Endodermal cell (in vitro differentiated cells): ENCODE measurements at regions not wholly inside any gene's neighbourhood (a gene's known extent, or its start where the extent isn't known, plus 50 kb on each side); places are given as distances from the start of the nearest gene placed in this dataset.

Source experiments
- DNase-seq: peaks from one replicate; pipeline ENCODE4 v3.0.0-alpha.2; 2017
- H3K27ac ChIP-seq: 2 replicates; pipeline ENCODE4 v1.5.1; 2013; ENCODE audit warnings: mild to moderate bottlenecking, low read depth, low read length, moderate library complexity
- H3K27me3 ChIP-seq: 2 replicates; pipeline ENCODE4 v1.6.1; 2013; ENCODE audit warnings: mild to moderate bottlenecking, low read length, moderate library complexity; ENCODE audit not compliant: insufficient read depth, control insufficient read depth, poor library complexity, severe bottlenecking
- H3K36me3 ChIP-seq: 2 replicates; pipeline ENCODE4 v1.7.0; 2013; ENCODE audit warnings: mild to moderate bottlenecking, low read length, moderate library complexity; ENCODE audit not compliant: control insufficient read depth, insufficient read depth
- H3K4me1 ChIP-seq: one replicate; pipeline ENCODE4 v1.7.0; 2013; ENCODE audit warnings: low read length; ENCODE audit not compliant: control insufficient read depth, insufficient read depth
- H3K4me3 ChIP-seq: 2 replicates; pipeline ENCODE4 v1.5.1; 2013; ENCODE audit warnings: mild to moderate bottlenecking, low read length, moderate library complexity
- H3K9ac ChIP-seq: 2 replicates; pipeline ENCODE4 v1.6.1; 2013; ENCODE audit warnings: mild to moderate bottlenecking, low read length, moderate library complexity; ENCODE audit not compliant: poor library complexity, severe bottlenecking; ENCODE audit errors: extremely low read depth
- H3K9me3 ChIP-seq: 2 replicates; pipeline ENCODE4 v1.6.1; 2013; ENCODE audit warnings: mild to moderate bottlenecking, low read length, moderate library complexity; ENCODE audit not compliant: control insufficient read depth
- H3K27ac Mint-ChIP-seq: 2 replicates; pipeline ENCODE4 v1.8.0; 2020; ENCODE audit warnings: mixed read lengths
- H3K27me3 Mint-ChIP-seq: 2 replicates; pipeline ENCODE4 v1.8.0; 2021; ENCODE audit warnings: mild to moderate bottlenecking, mixed read lengths; ENCODE audit not compliant: insufficient read depth
- H3K36me3 Mint-ChIP-seq: 2 replicates; pipeline ENCODE4 v1.8.0; 2020; ENCODE audit warnings: low read depth, mixed read lengths
- H3K4me1 Mint-ChIP-seq: 2 replicates; pipeline ENCODE4 v1.8.0; 2020; ENCODE audit warnings: mixed read lengths
- H3K4me3 Mint-ChIP-seq: 2 replicates; pipeline ENCODE4 v1.8.0; 2020; ENCODE audit warnings: mild to moderate bottlenecking, moderate library complexity, mixed read lengths
- H3K9me3 Mint-ChIP-seq: 2 replicates; pipeline ENCODE4 v1.8.0; 2020; ENCODE audit warnings: mild to moderate bottlenecking, mixed read lengths
- CTCF ChIP-seq: fragments of 200-600 bp; sonication (generic); conservative IDR thresholded peaks from 2 replicates; pipeline ENCODE4 v1.5.0; 2021; ENCODE audit warnings: antibody characterized with exemption, mild to moderate bottlenecking
- WGBS, 2 experiments: methylation state at CpG; one replicate each; pipeline versions ENCODE4 v1.1.5 to v1.1.7; 2013; ENCODE audit warnings: missing lambda C conversion rate in 2 of 2, mixed read lengths in 1 of 2; ENCODE audit not compliant: insufficient coverage in 1 of 2, insufficient read length in 1 of 2; 5-methylcytosine and 5-hydroxymethylcytosine counted together

GRCh38 chr3:4218456-4219226, 84.5 kb upstream of the SETMAR start:
- H3K36me3 Mint-ChIP-seq: no peaks in the 10 kb centered on the region
- H3K9me3 ChIP-seq: no peaks in the 10 kb centered on the region
- DNase-seq: no peak
- no peak overlapping the region for H3K27ac Mint-ChIP-seq
- H3K27me3 Mint-ChIP-seq: peaks cover 5% of the 10 kb centered on the region
- H3K4me1 ChIP-seq: no peaks in the 10 kb centered on the region
- H3K36me3 ChIP-seq: no peaks in the 10 kb centered on the region
- H3K9me3 Mint-ChIP-seq: peaks cover 12% of the 10 kb centered on the region
- H3K4me3 ChIP-seq: no peak overlapping the region
- WGBS, 2 experiments: 86 to 89% methylated on average over 8 to 10 of the region's 10 CpGs
- H3K4me1 Mint-ChIP-seq: peaks cover 6% of the 10 kb centered on the region
- no peak overlapping the region for H3K9ac ChIP-seq
- H3K4me3 Mint-ChIP-seq: no peak overlapping the region
- H3K27me3 ChIP-seq: no peaks in the 10 kb centered on the region
- no peak for TF ChIP-seq CTCF
- H3K27ac ChIP-seq: no peak overlapping the region

- H3K4me3 ChIP-seq: no peak overlapping the region
- peaks cover 12% of the 10 kb centered on the region for H3K9me3 Mint-ChIP-seq
- no peak overlapping the region for H3K9ac ChIP-seq
- H3K36me3 ChIP-seq: no peaks in the 10 kb centered on the region
- TF ChIP-seq CTCF: no peak
- no peak overlapping the region for H3K27ac Mint-ChIP-seq
- H3K9me3 ChIP-seq: no peaks in the 10 kb centered on the region
- H3K4me1 ChIP-seq: no peaks in the 10 kb centered on the region
- H3K27ac ChIP-seq: no peak overlapping the region
- no peaks in the 10 kb centered on the region for H3K36me3 Mint-ChIP-seq
- H3K4me3 Mint-ChIP-seq: no peak overlapping the region
- H3K27me3 Mint-ChIP-seq: peaks cover 7% of the 10 kb centered on the region
- no peaks in the 10 kb centered on the region for H3K27me3 ChIP-seq
- WGBS, 2 experiments: 50% methylated on average over 2 of the region's 2 CpGs; no CpG with 5 or more reads in 1 of the 2 experiments
- no peak for DNase-seq
- peaks cover 6% of the 10 kb centered on the region for H3K4me1 Mint-ChIP-seq
Measured at GRCh38 chr3:4219227-4219568, 84.0 kb upstream of the SETMAR start.

GRCh38 chr3:4220065-4220464, 83.1 kb upstream of the SETMAR start:
- no peaks in the 10 kb centered on the region for H3K27me3 ChIP-seq
- no peak overlapping the region for H3K27ac Mint-ChIP-seq
- H3K36me3 Mint-ChIP-seq: no peaks in the 10 kb centered on the region
- 89 to 92% methylated on average over 3 of the region's 3 CpGs for WGBS, 2 experiments
- no peaks in the 10 kb centered on the region for H3K9me3 ChIP-seq
- H3K4me1 Mint-ChIP-seq: peaks cover 14% of the 10 kb centered on the region
- peaks cover 7% of the 10 kb centered on the region for H3K4me1 ChIP-seq
- no peak overlapping the region for H3K9ac ChIP-seq
- H3K4me3 ChIP-seq: no peak overlapping the region
- TF ChIP-seq CTCF: no peak
- H3K27me3 Mint-ChIP-seq: peaks cover 5% of the 10 kb centered on the region
- H3K36me3 ChIP-seq: no peaks in the 10 kb centered on the region
- H3K9me3 Mint-ChIP-seq: peaks cover 12% of the 10 kb centered on the region
- H3K27ac ChIP-seq: no peak overlapping the region
- no peak for DNase-seq
- no peak overlapping the region for H3K4me3 Mint-ChIP-seq
